Esophagus mucosa (tissue), 1 donor: ENCODE measurements at regions not wholly inside any gene's neighbourhood (a gene's known extent, or its start where the extent isn't known, plus 50 kb on each side); places are given as distances from the start of the nearest gene placed in this dataset.
"Not testable (repeated sequence)": the region's sequence is repeated elsewhere in the genome, so short reads cannot be mapped to it uniquely, and the experiment has no call there.

Source experiments
- ATAC-seq: fragments of 200-7000 bp; cut with Tn5 transposase; one replicate; pipeline ENCODE4 v1.9.1; 2020
- donor health status: DM: yes; HTN: yes; CAD: no.

DNA sequence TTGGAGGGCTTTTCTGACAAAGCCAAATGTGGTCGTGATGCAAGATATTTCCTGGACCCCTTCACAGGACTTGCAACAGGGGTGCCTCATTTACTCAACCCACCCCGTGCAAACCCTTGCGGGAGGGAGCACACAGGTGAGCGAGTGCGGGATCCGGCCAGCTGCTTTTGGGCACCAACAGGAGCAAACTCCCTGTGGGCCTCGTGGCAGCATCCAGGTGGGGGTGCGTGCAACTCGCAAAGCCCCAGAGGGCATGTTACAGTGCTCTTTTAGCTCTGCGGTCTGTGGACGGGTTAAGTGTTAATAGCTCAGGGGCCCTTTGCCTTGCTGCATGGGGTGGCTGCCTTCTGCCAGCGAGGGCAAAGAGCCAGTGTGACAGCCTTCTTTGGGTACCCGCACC lies 707.6 kb upstream of the MDGA2 start:
- no peak for ATAC-seq

DNA sequence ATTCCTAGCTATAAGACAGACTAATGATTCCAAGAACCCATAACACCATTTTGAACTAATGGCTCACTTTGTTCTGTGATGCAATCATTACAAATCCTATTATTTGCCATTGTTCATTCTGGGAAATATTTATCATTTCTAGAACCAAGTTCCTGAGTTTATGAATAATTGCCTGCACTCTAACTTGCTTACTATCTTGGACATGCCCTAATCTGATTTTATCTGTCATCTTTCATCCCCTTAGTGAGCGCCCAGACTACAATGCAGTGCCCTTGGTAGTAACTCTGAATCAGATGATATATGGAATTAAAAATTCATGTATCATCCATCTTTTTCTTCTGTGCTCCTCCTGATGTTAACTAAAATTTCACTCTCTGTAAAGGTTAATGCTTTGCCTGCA lies 703.1 kb upstream of the MDGA2 start:
- ATAC-seq: no peak

DNA sequence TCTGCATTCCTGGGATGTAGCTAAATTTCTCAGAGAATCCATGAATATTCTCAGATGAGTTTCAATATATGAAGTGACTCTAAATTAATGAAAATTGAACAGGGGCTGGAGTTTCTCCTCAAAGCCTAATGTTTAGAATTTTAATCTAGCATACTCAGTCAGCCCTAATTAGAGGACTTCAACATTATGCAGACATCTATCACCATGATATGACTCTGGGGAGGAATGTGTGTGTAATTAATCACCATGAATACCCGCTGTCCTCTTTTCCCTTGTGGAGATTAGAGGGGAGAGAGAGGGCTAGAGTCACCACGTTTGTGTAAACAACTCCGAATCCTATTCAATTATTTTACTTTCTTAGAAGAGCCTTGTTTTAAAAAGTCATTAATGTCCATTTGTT lies 698.6 kb upstream of the MDGA2 start:
- ATAC-seq: no peak

DNA sequence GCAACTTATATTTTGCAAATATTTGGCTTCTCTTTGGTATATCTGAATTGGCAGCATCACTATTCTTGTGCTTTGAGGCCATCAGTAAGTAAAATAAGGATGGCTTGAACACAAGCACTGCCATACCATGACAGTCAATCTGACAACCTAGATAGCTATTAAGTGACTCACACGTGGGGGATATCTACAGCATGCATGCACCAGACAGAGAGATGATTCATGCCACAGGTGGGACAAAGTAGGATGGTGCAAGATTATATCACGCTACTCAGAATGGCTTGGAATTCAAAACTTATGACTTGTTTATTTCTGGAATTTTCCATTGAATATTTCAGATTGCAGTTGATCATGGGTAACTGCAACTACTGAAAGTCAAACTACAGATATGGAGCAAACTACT lies 675.6 kb upstream of the MDGA2 start:
- no peak for ATAC-seq

DNA sequence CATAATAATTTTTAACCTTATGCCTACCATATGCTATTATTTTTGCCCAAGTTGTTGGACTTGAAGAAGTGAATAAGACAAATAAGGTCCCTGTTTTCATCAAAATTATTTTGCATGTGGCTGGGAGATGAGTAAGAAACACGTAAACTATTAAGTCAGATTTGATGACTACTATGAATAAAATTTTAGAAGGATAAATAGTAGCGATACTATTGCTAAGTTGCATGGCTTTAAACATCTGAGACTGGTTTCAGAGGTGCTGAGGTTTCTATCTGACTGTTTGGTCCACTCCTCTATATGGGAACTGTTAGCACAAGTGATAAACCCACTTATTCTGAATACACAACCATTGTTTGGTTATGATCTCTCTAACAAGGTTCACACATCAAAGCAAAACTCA lies 674.3 kb upstream of the MDGA2 start:
- ATAC-seq: no peak

DNA sequence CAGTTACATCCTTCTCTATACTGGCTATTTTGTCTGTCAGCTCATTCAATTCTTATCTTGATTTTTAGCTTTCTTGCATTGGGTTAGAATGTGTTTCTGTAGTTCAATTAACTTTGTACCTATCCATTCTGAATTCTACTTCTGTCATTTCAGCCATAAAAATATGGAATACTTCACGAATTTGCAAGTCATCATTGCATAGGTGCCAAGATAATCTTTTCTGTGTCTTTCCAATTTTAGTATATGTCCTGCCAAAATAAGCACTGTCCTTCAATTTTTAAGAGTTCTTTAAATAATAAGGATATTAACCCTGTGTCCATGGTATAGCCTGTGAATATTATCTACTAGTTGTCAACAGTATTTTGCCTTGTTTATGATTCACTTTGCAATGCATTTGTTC lies 665.7 kb upstream of the MDGA2 start:
- no peak for ATAC-seq

DNA sequence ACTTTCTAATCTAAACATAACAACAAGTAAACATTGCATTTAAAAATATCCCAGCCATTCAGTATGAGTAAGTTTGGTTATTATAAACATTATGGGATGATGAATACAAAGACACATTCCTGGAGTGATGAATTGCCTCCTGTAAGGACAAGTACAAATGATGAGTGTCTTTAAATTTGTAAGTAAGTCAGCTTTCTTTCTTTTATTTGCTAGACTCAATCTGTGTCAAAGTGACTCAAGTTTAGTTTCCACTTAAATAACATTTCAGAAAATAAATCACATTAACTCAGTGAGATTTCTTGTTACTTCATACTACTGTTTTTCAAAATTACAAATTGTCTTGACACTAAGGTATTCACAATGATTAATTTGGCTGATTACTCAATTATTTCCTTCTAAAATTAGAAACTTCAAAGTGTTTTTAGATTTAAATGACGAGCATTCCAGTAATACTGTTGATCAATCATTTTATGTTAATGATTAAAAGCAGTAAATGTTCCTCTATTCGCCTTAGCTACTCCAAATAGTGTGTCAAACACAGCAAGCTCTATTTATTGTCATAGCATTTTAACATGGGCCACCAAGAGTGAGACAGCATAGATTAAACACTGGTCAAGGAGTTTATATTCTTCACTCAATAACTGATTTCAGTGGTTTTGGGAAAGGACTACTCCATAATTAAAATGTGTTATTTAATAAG lies 658.0 kb upstream of the MDGA2 start:
- ATAC-seq: no peak

DNA sequence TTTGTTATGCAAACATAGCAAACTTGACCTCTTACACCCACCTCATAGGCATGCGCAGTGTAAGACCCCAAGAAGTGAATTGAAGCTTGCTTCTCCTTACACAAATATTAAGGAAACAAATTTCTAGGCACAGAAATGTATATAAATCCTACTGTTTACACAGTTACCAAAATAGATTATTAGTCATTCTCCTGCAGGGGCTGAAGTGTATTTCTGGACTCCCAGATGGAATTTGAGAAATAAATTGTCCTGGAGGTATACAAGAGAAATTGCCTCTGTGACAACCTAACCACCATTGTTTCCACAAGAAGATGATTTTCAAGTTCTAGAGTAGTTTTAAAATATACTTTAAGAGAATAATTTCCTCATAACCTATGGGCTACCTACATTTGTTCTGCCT lies 656.0 kb upstream of the MDGA2 start:
- no peak for ATAC-seq

DNA sequence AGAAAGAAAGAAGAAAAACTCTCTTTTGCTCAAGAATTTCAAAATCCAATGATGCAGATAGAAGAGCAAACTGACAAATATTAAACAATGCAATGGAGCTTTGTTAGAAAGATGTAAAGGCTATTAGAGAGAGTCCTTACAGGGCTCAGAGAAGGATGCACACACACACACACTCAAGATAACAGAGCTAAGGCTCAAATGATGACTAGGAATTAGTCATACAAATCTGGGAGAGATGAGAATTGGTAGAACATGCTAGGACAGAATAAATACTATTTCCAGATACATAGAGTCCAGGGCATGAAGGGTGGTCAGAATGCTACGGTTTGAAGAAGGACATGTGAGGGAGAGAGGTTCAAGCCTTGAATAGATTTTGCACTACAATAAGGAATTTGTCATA lies 650.1 kb upstream of the MDGA2 start:
- no peak for ATAC-seq

DNA sequence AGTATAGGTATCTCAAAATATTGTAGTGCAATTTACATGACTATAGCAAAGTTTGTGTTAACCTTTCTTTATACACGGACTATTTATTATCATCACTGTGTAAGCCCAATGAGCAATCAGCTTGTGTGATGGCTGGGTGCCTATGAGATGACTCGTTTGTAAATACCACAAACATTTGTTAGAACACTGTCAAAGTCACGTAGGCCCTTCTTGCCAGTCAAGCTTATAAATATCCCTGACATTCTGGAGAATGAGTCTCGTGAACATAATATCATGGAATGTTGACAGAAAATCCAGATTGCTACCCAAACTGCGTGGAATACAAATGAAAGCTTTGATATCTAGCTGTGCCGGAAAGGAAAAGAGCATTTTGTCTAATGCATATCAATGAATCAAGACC lies 648.3 kb upstream of the MDGA2 start:
- ATAC-seq: no peak

DNA sequence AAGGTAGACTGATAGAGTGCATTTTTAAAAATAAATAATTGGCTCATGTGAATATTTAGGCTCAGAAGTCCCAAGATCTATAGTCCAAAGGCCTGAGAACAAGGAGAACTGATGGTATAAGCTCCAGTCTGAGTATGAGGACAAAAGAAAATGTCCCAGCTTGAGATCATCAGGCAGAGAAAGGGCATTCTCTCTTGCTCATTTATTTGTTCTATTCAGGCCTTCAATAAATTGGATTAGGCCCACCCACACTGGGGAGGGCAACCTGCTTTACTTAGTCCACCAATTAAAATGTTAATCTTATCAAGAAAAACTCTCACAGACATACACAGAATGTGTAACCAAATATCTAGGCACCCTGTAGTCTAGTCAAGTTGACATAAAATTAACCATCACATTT lies 644.4 kb upstream of the MDGA2 start:
- no peak for ATAC-seq

DNA sequence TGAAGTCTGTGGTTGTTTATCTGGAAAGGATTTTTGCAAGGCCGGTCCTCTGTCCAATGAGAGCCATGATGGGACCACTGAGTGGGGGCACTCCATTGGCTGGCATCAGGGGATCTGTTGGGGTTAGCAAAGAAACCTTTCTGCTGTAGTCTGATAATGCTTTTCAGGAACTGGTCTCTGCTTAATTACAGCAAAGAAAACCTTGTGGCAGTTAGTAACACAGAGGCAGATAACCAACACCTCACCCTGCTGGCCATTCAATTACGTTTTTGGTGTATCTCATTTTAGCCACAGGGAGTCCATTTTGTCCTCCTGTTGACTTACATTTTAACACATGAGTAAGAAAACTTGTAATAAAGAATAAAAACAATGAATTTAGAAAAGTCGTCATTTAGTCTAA lies 629.3 kb upstream of the MDGA2 start:
- ATAC-seq: no peak

DNA sequence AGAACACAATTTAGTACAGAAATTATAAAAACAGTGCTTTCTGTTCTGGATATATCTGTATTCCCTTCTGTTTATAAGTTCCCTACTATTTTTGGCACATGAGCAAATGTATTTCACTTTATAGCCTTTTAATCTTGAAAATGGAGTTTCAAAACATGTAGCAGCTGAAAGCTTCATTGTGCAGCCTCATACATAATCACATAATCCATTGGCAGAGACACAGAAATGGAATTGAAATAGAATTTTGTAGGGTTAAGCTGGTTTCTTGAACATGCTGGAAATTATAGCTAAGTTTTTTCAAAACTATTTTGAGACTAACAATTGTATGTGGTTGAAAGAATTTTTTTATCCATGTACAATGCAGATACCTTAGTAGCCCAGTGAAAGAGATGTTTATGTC lies 614.3 kb upstream of the MDGA2 start:
- no peak for ATAC-seq

DNA sequence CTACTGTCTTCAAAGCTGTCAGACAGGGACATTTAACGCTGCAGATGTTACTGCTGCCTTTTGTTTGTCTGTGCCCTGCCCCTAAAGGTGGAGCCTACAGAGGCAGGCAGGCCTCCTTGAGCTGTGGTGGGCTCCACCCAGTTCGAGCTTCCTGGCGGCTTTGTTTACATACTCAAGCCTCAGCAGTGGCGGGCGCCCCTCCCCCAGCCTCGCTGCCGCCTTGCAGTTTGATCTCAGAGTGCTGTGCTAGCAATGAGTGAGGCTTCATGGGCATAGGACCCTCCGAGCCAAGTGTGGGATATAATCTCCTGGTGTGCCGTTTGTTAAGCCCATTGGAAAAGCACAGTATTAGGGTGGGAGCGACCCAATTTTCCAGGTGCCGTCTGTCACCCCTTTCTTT lies 609.8 kb upstream of the MDGA2 start:
- not testable (repeated sequence) for ATAC-seq

DNA sequence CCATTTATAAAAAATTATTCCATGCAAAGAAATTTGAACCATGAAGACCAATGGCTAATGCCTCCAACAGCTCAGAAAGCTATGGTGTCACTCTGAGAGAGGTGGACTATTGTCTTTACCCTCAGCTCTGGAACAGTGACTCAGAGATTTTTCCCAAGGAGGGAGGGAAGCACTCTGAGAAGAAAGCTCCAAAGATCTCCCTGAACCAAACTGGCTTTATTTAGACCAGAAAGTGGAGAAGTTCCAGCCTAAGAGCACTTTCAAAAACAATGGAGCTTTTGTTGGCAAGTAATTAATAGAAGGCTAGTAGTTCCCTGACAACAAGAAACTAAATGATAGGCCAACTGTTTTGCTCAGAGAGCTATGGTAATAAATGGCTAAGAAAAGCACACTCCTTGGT lies 599.9 kb upstream of the MDGA2 start:
- ATAC-seq: no peak

DNA sequence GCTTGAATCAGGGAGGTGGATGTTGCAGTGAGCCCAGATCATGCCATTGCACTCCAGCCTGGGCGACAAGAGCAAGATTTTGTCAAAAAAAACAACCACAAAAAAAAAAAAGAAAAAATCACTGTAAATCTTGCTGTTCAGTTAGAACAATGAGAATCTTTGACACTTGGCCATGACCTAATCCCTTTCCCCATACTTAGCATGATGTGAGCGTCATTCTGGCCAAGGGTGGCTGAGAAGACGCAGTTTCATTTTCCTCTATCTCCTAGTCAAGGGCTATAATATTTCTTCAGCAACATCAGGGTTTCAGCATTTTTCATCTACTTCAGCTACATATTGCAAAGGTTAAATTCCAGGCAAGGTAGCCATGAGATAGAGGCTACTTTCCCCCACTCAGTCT lies 599.4 kb upstream of the MDGA2 start:
- ATAC-seq: no peak

DNA sequence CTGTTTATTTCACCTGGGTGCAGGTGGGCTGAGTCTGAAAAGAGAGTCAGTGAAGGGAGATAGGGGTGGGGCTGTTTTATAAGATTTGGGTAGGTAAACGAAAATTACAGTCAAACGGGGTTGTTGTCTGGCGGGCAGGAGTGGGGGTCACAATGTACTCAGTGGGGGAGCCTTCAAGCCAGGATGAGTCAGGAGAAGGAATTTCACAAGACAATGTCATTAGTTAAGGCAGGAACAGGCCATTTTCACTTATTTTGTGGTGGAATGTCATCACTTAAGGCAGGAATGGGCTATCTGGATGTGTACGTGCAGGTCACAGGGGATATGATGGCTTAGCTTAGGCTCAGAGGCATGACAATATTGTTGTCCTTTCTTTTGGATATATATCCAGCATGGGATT lies 592.5 kb upstream of the MDGA2 start:
- ATAC-seq: not testable (repeated sequence)

DNA sequence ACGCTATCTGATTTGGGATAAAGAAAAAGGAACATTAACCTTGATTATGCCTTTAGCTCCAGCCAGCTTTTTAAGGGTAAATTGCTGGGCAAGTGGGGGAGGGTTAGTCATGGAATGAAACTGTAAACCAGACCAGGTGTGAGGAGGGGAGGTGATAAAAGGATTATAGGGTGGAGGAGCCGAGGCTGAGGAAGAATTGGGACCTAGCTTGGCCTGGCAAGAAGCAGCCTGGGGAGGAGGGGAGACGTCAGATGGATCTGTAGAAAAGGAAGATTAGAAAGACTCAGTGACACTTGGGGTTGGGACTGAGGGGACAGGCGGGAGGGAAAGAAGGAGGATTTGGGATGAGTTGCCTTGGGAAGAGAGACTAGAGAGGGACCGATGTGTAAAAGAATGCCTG lies 590.8 kb upstream of the MDGA2 start:
- not testable (repeated sequence) for ATAC-seq

DNA sequence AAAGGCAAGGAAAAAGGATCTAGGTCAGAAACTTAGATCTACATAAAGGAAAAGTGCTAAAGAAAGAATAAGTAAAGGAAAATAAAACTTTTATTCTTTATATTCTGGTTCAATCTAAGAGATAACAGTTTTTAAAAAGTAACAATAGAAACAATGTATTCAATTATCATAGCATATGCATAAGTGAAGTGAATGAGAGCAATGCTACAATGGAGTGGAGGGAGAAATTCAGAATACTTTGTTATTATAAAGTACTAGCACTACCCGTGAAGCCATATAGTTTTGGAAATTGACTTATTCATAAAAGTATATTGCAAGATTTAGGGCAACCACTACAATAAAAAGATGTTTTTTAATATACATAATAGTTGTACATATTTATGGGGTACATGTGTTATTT lies 586.0 kb upstream of the MDGA2 start:
- no peak for ATAC-seq

DNA sequence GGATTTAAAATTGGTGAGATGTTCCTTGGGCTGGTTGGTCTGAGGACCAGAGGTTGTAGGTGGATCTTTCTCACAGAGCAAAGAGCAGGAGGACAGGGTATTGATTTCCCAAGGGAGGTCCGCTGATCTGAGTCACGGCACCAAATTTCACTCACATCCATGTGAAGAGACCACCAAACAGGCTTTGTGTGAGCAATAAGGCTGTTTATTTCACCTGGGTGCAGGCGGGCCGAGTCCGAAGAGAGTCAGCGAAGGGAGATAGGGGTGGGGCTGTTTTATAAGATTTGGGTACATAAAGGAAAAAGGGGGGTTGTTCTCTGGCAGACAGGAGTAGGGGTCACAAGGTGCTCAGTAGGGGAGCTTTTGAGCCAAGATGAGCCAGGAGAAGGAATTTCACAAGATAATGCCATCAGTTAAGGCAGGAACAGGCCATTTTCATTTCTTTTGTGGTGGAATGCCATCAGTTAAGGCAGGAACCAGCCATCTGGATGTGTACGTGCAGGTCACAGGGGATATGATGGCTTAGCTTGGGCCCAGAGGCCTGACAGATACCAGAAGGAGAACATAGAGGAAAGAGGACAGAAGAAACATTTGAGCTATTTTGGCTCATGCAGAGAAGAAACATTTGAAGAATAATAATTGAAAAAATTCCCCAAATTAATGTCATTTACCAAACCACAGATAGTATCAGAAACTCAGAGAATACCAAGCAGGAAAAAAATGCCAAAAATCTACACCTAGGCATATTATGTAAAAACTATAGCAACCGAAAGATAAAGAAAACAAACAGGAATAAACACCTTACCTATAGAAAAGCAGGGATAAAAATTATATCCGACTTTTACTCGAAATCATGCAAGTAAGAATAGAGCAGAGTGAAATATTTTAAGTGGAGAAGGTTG lies 585.2 kb upstream of the MDGA2 start:
- not testable (repeated sequence) for ATAC-seq

DNA sequence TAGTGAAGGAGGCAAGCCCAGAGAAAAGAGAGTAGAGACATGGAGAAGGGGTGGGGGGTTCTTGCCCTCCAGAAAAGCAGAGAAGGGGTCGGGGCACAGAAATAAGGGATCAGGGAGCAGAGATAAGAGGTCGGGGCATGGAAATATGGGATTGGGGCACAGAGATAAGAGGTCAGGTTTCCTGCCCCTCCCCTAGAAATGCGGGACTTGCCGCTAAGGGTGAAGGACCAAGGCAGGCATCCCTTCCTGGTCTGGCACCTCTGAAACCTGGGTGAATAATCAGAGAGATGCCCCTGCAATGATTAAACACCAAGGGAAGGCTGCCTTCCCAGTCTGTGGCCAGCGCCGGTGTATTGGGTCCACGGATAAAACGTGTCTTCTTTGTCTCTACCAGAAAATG lies 584.5 kb upstream of the MDGA2 start:
- ATAC-seq: not testable (repeated sequence)

DNA sequence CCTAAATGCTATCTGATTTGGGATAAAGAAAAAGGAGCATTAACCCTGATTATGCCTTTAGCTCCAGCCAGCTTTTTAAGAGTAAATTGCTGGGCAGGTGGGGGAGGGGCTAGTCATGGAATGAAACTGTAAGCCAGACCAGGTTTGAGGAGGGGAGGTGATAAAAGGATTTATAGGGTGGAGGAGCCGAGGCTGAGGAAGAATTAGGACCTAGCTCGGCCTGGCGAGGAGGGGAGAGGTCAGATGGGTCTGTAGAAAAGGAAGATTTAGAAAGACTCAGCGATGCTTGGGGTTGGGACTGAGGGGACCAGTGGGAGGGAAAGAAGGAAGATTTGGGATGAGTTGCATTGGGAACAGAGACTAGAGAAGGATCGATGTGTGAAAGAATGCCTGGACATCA lies 583.8 kb upstream of the MDGA2 start:
- ATAC-seq: not testable (repeated sequence)

DNA sequence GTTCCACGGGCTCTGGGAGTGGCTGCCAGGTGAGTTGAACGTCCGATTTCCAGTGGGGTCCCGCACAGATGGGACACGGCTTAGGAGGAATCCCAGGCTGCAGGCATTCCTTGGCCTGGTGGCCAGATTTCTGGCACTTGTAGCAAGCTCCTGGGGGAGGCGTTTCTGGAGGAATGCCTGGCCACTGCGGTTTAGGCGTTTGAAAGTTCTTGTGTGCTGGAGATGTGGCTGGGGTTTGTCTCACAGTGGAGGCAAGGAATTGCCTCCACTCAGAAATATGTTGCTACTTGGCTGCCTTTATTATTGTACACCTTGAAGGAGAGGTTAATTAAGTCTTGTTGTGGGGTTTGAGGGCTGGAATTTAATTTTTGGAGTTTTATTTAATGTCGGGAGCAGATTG lies 583.3 kb upstream of the MDGA2 start:
- ATAC-seq: not testable (repeated sequence)

DNA sequence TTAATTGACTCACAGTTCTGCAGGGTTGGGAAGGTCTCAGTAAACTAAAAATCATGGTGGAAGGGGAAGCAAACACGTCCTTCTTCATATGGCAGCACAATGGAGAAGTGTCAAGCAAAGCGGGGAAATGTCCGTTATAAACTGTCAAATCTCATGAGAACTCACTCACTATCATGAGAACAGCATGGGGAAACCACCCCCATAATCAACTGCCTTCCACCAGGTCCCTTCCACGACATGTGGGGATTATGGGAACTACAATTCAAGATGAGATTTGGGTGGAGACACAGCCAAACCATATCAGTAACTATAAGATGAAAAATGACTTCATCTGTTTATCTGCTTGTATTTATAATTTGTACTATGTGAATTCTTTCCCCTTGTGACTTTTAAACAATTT lies 577.6 kb upstream of the MDGA2 start:
- ATAC-seq: no peak
